Loucy (cell line): ENCODE measurements at regions not wholly inside any gene's neighbourhood (a gene's known extent, or its start where the extent isn't known, plus 50 kb on each side); places are given as distances from the start of the nearest gene placed in this dataset.

Source experiments
- H2AFZ ChIP-seq: fragments of 200-600 bp; sonication (generic); 2 replicates; pipeline ENCODE4 v1.6.0; 2016; ENCODE audit warnings: antibody characterized with exemption, mild to moderate bottlenecking, low read length, moderate library complexity
- H3F3A ChIP-seq: fragments of 200-600 bp; 2 replicates; pipeline ENCODE4 v1.6.0; 2016; ENCODE audit warnings: antibody characterized with exemption, low read depth, mild to moderate bottlenecking
- H3K27me3 ChIP-seq: fragments of 200-600 bp; sonication (generic); 2 replicates; pipeline ENCODE4 v1.6.1; 2014; ENCODE audit warnings: low read length, mild to moderate bottlenecking; ENCODE audit not compliant: insufficient read depth, poor library complexity, severe bottlenecking
- H3K36me3 ChIP-seq: fragments of 200-600 bp; sonication (generic); 2 replicates; pipeline ENCODE4 v1.6.1; 2016; ENCODE audit warnings: low read length; ENCODE audit not compliant: insufficient read depth
- H3K4me1 ChIP-seq: fragments of 200-600 bp; sonication (generic); 2 replicates; pipeline ENCODE4 v1.5.1; 2014; ENCODE audit warnings: low read length, mild to moderate bottlenecking; ENCODE audit not compliant: insufficient read depth, poor library complexity, severe bottlenecking
- H3K4me2 ChIP-seq: fragments of 200-600 bp; sonication (generic); 2 replicates; pipeline ENCODE4 v1.6.0; 2014; ENCODE audit warnings: antibody characterized with exemption, low read length, low read depth, mild to moderate bottlenecking; ENCODE audit not compliant: poor library complexity, severe bottlenecking
- H3K4me3 ChIP-seq: fragments of 200-600 bp; sonication (generic); 2 replicates; pipeline ENCODE4 v1.5.1; 2014; ENCODE audit warnings: low read length, mild to moderate bottlenecking, mixed read lengths; ENCODE audit not compliant: poor library complexity, severe bottlenecking
- H3K79me2 ChIP-seq: fragments of 200-600 bp; sonication (generic); 2 replicates; pipeline ENCODE4 v1.6.1; 2014; ENCODE audit warnings: low read length; ENCODE audit not compliant: insufficient read depth
- H3K9ac ChIP-seq: fragments of 200-600 bp; sonication (generic); 2 replicates; pipeline ENCODE4 v1.6.0; 2014; ENCODE audit warnings: mild to moderate bottlenecking, low read depth, low read length, moderate library complexity; ENCODE audit not compliant: poor library complexity, severe bottlenecking
- H3K9me2 ChIP-seq: fragments of 200-600 bp; sonication (generic); replicated peaks from 2 replicates; pipeline ENCODE4 v1.6.1; 2016; ENCODE audit warnings: low read depth, low read length, mixed read lengths
- H3K9me3 ChIP-seq: fragments of 200-600 bp; sonication (generic); 2 replicates; pipeline ENCODE4 v1.6.1; 2014; ENCODE audit warnings: mild to moderate bottlenecking, antibody characterized with exemption, low read length, low read depth; ENCODE audit not compliant: insufficient read depth
- H4K20me1 ChIP-seq: fragments of 200-600 bp; sonication (generic); 2 replicates; pipeline ENCODE4 v1.6.0; 2014; ENCODE audit warnings: antibody characterized with exemption, low read length, mild to moderate bottlenecking; ENCODE audit not compliant: insufficient read depth, poor library complexity, severe bottlenecking
- EZH2phosphoT487 ChIP-seq: fragments of 200-600 bp; IDR thresholded peaks from 2 replicates; pipeline ENCODE4 v1.6.1; 2018; ENCODE audit warnings: antibody characterized with exemption, mild to moderate bottlenecking, moderate library complexity, borderline replicate concordance
- TF ChIP-seq, protein P1 (sequence below): fragments of 200-600 bp; sonication (generic); conservative IDR thresholded peaks from 2 replicates; pipeline ENCODE4 v1.5.1; 2014; ENCODE audit warnings: mild to moderate bottlenecking, antibody characterized with exemption, low read length

DNA sequence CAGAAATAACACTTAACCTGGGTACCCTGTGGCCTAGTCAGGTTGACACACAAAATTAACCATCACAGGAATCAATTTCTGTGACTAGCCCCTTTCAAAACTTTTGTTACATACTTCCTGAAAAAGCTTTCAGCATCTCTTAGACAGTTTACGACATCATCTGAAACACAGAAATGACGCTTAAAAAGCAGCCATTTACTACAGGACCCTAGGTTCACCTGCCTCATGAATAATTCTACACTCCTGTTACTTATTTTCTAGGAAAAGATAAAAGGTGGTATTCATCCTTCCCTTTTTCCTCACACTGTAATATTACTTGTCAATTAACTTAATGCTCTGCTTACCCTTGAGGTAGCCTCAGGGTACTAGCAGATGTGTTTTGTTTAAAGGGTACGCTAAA, 388.4 kb downstream of the IRS1 start:
- no peak overlapping the region for H3K9ac ChIP-seq
- no peaks in the 10 kb centered on the region for H3K9me3 ChIP-seq
- H3K79me2 ChIP-seq, result no peaks in the 10 kb centered on the region
- H3K27me3 ChIP-seq, result no peaks in the 10 kb centered on the region
- no peaks in the 10 kb centered on the region for H3K4me1 ChIP-seq
- TF ChIP-seq, protein P1, sequence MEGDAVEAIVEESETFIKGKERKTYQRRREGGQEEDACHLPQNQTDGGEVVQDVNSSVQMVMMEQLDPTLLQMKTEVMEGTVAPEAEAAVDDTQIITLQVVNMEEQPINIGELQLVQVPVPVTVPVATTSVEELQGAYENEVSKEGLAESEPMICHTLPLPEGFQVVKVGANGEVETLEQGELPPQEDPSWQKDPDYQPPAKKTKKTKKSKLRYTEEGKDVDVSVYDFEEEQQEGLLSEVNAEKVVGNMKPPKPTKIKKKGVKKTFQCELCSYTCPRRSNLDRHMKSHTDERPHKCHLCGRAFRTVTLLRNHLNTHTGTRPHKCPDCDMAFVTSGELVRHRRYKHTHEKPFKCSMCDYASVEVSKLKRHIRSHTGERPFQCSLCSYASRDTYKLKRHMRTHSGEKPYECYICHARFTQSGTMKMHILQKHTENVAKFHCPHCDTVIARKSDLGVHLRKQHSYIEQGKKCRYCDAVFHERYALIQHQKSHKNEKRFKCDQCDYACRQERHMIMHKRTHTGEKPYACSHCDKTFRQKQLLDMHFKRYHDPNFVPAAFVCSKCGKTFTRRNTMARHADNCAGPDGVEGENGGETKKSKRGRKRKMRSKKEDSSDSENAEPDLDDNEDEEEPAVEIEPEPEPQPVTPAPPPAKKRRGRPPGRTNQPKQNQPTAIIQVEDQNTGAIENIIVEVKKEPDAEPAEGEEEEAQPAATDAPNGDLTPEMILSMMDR, result no peak
- TF ChIP-seq EZH2phosphoT487, result no peak
- no peaks in the 10 kb centered on the region for H3K36me3 ChIP-seq
- H3K4me3 ChIP-seq, result no peak overlapping the region
- H3F3A ChIP-seq, result no peaks in the 10 kb centered on the region
- H3K4me2 ChIP-seq, result no peak overlapping the region
- no peak overlapping the region for H2AFZ ChIP-seq
- no peaks in the 10 kb centered on the region for H4K20me1 ChIP-seq
- H3K9me2 ChIP-seq, result no peaks in the 10 kb centered on the region

DNA sequence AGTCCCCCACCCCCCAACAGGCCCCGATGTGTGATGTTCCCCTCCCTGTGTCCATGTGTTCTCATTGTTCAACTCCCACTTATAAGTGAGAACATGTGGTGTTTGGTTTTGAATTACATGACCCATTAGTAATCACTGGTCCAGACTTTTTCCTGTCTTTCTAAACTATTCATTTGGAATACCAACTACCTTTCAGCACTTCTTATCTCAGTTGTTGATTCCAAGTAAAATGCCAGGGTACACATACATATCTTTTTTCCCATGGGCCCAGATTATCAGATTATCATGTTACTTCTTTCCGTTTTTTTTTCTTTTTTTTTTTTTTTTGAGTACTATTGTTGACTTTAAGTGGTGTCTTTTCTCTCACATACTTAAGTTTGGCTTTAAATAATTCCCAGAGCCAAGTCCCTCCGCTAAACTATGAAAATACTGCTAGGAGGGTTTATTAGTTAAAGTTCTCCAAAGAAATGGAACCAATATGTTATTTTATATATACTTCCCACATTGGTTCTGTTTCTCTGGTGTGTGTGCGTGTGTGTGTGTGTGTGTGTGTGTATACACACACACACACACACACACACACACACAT, 389.3 kb downstream of the IRS1 start:
- Histone ChIP-seq H3K4me1 (no peaks in the 10 kb centered on the region), H3K9me2 (no peaks in the 10 kb centered on the region), H3K79me2 (no peaks in the 10 kb centered on the region), H3K27me3 (no peaks in the 10 kb centered on the region), H3K9ac (no peak overlapping the region), H3K36me3 (no peaks in the 10 kb centered on the region), H3K4me2 (no peak overlapping the region), H3F3A (no peaks in the 10 kb centered on the region), H3K4me3 (no peak overlapping the region), H3K9me3 (no peaks in the 10 kb centered on the region), H2AFZ (no peak overlapping the region), H4K20me1 (no peaks in the 10 kb centered on the region)
- TF ChIP-seq EZH2phosphoT487, result no peak
- TF ChIP-seq, protein P1, result no peak

DNA sequence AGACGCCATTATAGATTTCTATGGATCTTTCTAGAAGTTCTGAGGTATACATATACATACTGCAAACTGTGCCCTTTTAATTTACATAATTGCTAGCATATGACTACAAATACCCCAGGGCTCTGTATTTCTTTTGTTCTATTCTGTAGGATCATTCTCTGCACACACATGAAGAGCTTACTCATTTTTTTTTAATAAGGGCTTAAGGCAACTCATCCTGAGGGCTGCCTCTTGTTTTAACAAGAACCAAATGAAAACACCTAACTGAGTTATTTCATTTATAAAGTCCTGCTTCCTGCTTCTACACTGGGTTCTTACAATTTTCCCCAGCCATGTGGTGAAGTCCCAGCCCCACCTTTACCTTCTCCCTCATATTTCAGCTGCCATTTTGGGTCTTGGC, 390.5 kb downstream of the IRS1 start:
- no peak overlapping the region for H3K9ac ChIP-seq
- TF ChIP-seq EZH2phosphoT487, result no peak
- TF ChIP-seq, protein P1, result no peak
- H3K9me2 ChIP-seq, result no peaks in the 10 kb centered on the region
- no peaks in the 10 kb centered on the region for H3K27me3 ChIP-seq
- no peak overlapping the region for H2AFZ ChIP-seq
- H3K9me3 ChIP-seq, result no peaks in the 10 kb centered on the region
- H3K36me3 ChIP-seq, result no peaks in the 10 kb centered on the region
- no peak overlapping the region for H3K4me3 ChIP-seq
- H3K79me2 ChIP-seq, result no peaks in the 10 kb centered on the region
- H4K20me1 ChIP-seq, result no peaks in the 10 kb centered on the region
- no peaks in the 10 kb centered on the region for H3K4me1 ChIP-seq
- H3K4me2 ChIP-seq, result no peak overlapping the region
- no peaks in the 10 kb centered on the region for H3F3A ChIP-seq
